Epithelial cell of proximal tubule (primary cell): ENCODE measurements at regions not wholly inside any gene's neighbourhood (a gene's known extent, or its start where the extent isn't known, plus 50 kb on each side); places are given as distances from the start of the nearest gene placed in this dataset.

Source experiments
- DNase-seq: peaks from one replicate; pipeline ENCODE4 v3.0.0-alpha.2; 2011; ENCODE audit warnings: low read depth
- H3K4me3 ChIP-seq: 2 replicates; pipeline ENCODE4 v1.5.1; 2011; ENCODE audit warnings: low read depth, mild to moderate bottlenecking, low read length
- TF ChIP-seq, protein P1 (sequence below): conservative IDR thresholded peaks from 2 replicates; pipeline ENCODE4 v1.5.1; 2012; ENCODE audit warnings: low read depth, mild to moderate bottlenecking, low read length

GRCh38 chr12:24617471-24617870 lies 331.4 kb downstream of the BCAT1 start:
- no peak for DNase-seq

GRCh38 chr12:24615967-24616411 lies 332.9 kb downstream of the BCAT1 start:
- DNase-seq, result no peak
- TF ChIP-seq, protein P1, sequence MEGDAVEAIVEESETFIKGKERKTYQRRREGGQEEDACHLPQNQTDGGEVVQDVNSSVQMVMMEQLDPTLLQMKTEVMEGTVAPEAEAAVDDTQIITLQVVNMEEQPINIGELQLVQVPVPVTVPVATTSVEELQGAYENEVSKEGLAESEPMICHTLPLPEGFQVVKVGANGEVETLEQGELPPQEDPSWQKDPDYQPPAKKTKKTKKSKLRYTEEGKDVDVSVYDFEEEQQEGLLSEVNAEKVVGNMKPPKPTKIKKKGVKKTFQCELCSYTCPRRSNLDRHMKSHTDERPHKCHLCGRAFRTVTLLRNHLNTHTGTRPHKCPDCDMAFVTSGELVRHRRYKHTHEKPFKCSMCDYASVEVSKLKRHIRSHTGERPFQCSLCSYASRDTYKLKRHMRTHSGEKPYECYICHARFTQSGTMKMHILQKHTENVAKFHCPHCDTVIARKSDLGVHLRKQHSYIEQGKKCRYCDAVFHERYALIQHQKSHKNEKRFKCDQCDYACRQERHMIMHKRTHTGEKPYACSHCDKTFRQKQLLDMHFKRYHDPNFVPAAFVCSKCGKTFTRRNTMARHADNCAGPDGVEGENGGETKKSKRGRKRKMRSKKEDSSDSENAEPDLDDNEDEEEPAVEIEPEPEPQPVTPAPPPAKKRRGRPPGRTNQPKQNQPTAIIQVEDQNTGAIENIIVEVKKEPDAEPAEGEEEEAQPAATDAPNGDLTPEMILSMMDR, result no peak
- no peak overlapping the region for H3K4me3 ChIP-seq

More at GRCh38 chr12:24617471-24617870, 331.4 kb downstream of the BCAT1 start:
- TF ChIP-seq, protein P1, result no peak
- no peak overlapping the region for H3K4me3 ChIP-seq

- DNase-seq, result no peak
- TF ChIP-seq, protein P1, result no peak
Measured at GRCh38 chr12:24608637-24609285, 340.1 kb downstream of the BCAT1 start.

DNA sequence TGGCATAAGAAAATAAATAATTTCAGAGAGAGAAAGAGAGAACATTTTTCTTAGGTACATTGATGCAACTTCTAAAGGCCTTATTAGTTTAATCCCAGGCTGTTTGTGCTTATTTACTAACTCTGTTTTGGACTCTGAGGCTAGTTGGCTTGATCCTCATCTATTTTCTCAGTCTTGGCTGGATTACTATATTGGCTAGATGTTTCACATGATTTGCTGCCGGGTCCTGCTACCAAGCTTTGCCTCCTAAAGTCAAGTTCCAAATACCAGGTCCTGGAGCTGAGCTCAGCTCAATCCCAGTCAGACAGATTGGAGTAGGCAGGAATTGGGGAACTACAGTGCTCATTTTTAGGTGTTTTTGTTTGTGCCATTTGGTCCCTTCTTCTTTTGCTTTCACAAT lies 340.8 kb downstream of the BCAT1 start:
- H3K4me3 ChIP-seq, result no peak overlapping the region
- TF ChIP-seq, protein P1, result no peak
- DNase-seq, result no peak

More at GRCh38 chr12:24608637-24609285, 340.1 kb downstream of the BCAT1 start:
- no peak overlapping the region for H3K4me3 ChIP-seq

DNA sequence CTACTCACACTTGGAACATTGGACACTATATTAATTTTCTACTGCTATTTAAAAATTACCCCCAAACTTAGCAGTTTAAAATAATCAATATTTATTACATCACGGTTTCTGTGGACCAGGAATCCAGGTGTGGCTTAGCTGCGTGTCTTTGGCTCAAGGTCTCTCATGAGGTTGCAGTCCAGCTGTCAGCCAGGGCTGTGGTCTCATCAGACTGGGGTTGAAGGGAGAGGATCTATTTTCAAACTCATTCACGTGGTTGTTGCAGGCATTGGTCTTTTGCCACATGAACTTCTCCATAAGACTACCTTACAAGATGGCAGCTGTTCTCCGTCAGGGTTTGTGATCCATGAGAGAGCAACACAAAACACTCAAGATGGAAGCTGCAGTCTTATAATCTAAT lies 343.0 kb downstream of the BCAT1 start:
- TF ChIP-seq, protein P1, result no peak
- H3K4me3 ChIP-seq, result no peak overlapping the region
- DNase-seq, result no peak

DNA sequence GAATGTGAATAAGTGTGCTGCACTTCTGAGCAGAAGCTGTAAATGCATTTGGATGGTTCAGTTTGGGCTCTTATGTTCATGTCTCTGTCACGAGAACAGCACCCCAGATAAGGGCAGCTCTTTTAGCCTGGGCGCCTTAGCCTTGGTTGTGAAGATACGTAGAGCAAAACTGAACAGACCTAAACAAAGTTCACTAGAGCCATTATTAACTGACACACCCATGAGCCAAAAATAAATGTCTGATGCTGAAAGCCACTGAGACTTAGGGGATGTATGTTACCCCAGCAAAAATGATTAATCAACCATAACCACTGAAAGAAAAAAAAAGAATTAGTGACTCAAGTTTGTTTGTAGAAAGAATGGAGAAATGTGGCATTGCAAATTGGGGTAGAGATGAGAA lies 343.4 kb downstream of the BCAT1 start:
- DNase-seq, result no peak
- TF ChIP-seq, protein P1, result no peak
- H3K4me3 ChIP-seq, result no peak overlapping the region

- H3K4me3 ChIP-seq, result no peak overlapping the region
- TF ChIP-seq, protein P1, result no peak
- no peak for DNase-seq
Measured at GRCh38 chr12:24603371-24603770, 345.5 kb downstream of the BCAT1 start.
